ENCODE measurements at regions not wholly inside any gene's neighbourhood (a gene's known extent, or its start where the extent isn't known, plus 50 kb on each side); places are given as distances from the start of the nearest gene placed in this dataset.
"Not testable (repeated sequence)": the region's sequence is repeated elsewhere in the genome, so short reads cannot be mapped to it uniquely, and the experiment has no call there.

DNA sequence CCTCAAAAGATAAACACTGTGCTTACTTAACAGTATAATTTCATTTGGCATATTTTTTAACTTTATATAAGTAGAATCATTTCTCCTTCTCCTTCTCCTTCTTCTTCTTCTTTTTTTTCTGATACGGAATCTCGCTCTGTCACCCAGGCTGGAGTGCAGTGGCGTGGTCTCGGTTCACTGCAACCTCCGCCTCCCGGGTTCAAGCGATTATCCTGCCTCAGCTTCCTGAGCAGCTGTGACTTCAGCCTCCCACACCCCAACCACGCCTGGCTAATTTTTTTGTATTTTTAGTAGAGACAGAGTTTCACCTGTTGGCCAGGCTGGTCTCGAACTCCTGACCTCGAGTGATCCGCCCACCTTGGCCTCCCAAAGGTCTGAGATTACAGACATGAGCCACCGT lies 94.2 kb upstream of the RANBP3L start:
- not testable (repeated sequence) for H3K4me3 Mint-ChIP-seq; H3K9me3 Mint-ChIP-seq; H3K27me3 Mint-ChIP-seq; H3K27ac Mint-ChIP-seq; H3K4me1 Mint-ChIP-seq; DNase-seq; H3K36me3 Mint-ChIP-seq (ENCODE audit: low read depth)
- intact Hi-C loops (cut with micrococcal nuclease), result loop anchor here (10.0 kb wide), 1 partner anchor 131 kb away; no protein-coding TSS in a partner anchor

GRCh38 chr5:36396640-36397039 lies 94.9 kb upstream of the RANBP3L start:
- H3K4me1 Mint-ChIP-seq, result no peaks in the 10 kb centered on the region
- intact Hi-C loops (cut with micrococcal nuclease), result loop anchor here (10.0 kb wide), 1 partner anchor 132 kb away; no protein-coding TSS in a partner anchor
- H3K27me3 Mint-ChIP-seq, result peaks cover 7% of the 10 kb centered on the region
- H3K9me3 Mint-ChIP-seq, result no peaks in the 10 kb centered on the region
- no peak for DNase-seq
- no peak overlapping the region for H3K27ac Mint-ChIP-seq
- H3K4me3 Mint-ChIP-seq, result no peak overlapping the region
- H3K36me3 Mint-ChIP-seq (ENCODE audit: low read depth), result no peaks in the 10 kb centered on the region

GRCh38 chr5:36397901-36398536 lies 96.3 kb upstream of the RANBP3L start:
- Mint-ChIP-seq H3K36me3 (ENCODE audit: low read depth) (no peaks in the 10 kb centered on the region), H3K27ac (no peak overlapping the region), H3K27me3 (peaks cover 7% of the 10 kb centered on the region), H3K9me3 (no peaks in the 10 kb centered on the region), H3K4me3 (no peak overlapping the region), H3K4me1 (no peaks in the 10 kb centered on the region)
- no peak for DNase-seq
- intact Hi-C loops (cut with micrococcal nuclease), result loop anchor here (10.0 kb wide), 1 partner anchor 133 kb away; no protein-coding TSS in a partner anchor

GRCh38 chr5:36402512-36402906 lies 100.8 kb upstream of the RANBP3L start:
- H3K4me3 Mint-ChIP-seq, result no peak overlapping the region
- DNase-seq, result no peak
- H3K4me1 Mint-ChIP-seq, result no peaks in the 10 kb centered on the region
- H3K9me3 Mint-ChIP-seq, result no peaks in the 10 kb centered on the region
- no peak overlapping the region for H3K27ac Mint-ChIP-seq
- peaks cover 14% of the 10 kb centered on the region for H3K27me3 Mint-ChIP-seq
- no peaks in the 10 kb centered on the region for H3K36me3 Mint-ChIP-seq (ENCODE audit: low read depth)
- intact Hi-C loops (cut with micrococcal nuclease), result no loop called here

DNA sequence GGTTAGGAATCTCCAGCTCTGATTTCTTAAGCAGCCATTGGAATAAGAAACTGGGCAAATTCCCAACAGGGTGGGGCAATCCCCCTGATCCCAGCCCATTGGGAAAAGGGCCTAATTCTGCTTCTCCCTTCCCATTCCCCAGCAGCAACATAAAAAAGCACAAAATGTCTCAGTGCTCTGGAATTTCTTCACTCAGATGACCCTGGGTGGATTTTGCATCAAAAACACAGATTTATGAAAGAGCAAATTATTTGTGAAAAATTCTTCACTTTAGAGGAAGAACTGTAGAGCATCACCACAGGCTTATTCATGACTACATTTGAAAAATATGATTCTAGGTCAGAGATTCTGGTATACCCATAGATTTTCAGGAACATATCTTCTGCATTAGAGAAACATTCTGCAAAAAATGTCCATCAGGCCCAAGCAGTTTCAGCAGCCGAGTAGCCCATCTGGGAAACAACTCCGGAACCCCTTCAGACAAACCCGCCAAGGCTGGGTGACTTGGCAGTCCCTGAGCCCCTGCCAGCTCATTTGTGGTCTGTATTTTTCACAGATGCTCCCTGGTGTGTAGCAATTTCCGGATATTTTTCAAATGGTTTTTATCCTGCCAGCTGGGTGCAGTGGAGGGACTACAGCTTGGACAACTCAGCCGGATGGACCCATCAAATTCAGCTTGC lies 102.1 kb upstream of the RANBP3L start:
- DNase-seq, result no peak
- Mint-ChIP-seq H3K4me3 (no peak overlapping the region), H3K27ac (no peak overlapping the region), H3K9me3 (no peaks in the 10 kb centered on the region), H3K4me1 (no peaks in the 10 kb centered on the region), H3K36me3 (ENCODE audit: low read depth) (no peaks in the 10 kb centered on the region), H3K27me3 (peaks cover 20% of the 10 kb centered on the region)
- intact Hi-C loops (cut with micrococcal nuclease), result no loop called here

DNA sequence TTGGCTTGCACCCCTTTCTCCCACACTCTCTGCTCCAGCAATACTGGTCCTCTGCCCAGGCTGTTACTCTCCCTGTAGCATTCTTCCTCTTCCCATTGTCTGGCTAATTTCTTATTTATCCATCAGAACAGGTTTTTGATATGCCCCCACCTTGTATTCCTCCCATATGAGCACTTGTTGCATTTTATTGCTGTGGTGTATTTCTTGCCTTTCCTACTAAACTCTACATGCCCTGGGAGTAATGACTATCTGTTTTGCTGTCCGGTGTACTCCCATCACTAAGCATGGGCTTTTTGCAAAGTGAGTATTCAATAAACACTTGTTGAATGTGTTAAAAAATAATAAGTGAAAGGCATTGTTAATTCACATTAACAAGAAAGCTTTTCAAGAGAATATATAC lies 104.3 kb upstream of the RANBP3L start:
- H3K4me1 Mint-ChIP-seq, result no peaks in the 10 kb centered on the region
- peaks cover 19% of the 10 kb centered on the region for H3K27me3 Mint-ChIP-seq
- no peak for DNase-seq
- no peaks in the 10 kb centered on the region for H3K36me3 Mint-ChIP-seq (ENCODE audit: low read depth)
- no peak overlapping the region for H3K4me3 Mint-ChIP-seq
- no peak overlapping the region for H3K27ac Mint-ChIP-seq
- intact Hi-C loops (cut with micrococcal nuclease), result no loop called here
- H3K9me3 Mint-ChIP-seq, result peaks cover under 1% of the 10 kb centered on the region

GRCh38 chr5:36407396-36407795 lies 105.7 kb upstream of the RANBP3L start:
- intact Hi-C loops (cut with micrococcal nuclease), result no loop called here
- Mint-ChIP-seq H3K27ac (no peak overlapping the region), H3K27me3 (peaks cover 19% of the 10 kb centered on the region), H3K4me3 (no peak overlapping the region), H3K9me3 (peaks cover 5% of the 10 kb centered on the region), H3K36me3 (ENCODE audit: low read depth) (no peaks in the 10 kb centered on the region), H3K4me1 (no peaks in the 10 kb centered on the region)
- no peak for DNase-seq

GRCh38 chr5:36409711-36410110 lies 108.0 kb upstream of the RANBP3L start:
- H3K4me3 Mint-ChIP-seq; H3K9me3 Mint-ChIP-seq; intact Hi-C loops (cut with micrococcal nuclease): not testable (repeated sequence)

DNA sequence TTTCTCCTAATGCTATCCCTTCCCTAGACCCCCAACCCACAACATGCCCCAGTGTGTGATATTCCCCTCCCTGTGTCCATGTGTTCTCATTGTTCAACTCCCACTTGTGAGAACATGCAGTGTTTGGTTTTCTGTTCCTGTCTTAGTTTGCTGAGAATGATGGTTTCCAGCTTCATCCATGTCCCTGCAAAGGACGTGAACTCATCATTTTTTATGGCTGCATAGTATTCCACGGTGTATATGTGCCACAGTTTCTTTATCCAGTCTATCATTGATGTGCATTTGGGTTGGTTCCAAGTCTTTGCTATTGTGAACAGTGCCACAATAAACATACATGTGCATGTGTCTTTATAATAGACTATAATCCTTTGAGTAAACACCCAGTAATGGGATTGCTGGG lies 109.0 kb upstream of the RANBP3L start:
- DNase-seq; H3K4me3 Mint-ChIP-seq; H3K36me3 Mint-ChIP-seq (ENCODE audit: low read depth); H3K9me3 Mint-ChIP-seq; H3K4me1 Mint-ChIP-seq; H3K27ac Mint-ChIP-seq; intact Hi-C loops (cut with micrococcal nuclease): not testable (repeated sequence)
- peaks cover 21% of the 10 kb centered on the region for H3K27me3 Mint-ChIP-seq

More at GRCh38 chr5:36409711-36410110, 108.0 kb upstream of the RANBP3L start:
- H3K4me1 Mint-ChIP-seq; DNase-seq; H3K27ac Mint-ChIP-seq; H3K36me3 Mint-ChIP-seq (ENCODE audit: low read depth): not testable (repeated sequence)
- H3K27me3 Mint-ChIP-seq, result peaks cover 21% of the 10 kb centered on the region

DNA sequence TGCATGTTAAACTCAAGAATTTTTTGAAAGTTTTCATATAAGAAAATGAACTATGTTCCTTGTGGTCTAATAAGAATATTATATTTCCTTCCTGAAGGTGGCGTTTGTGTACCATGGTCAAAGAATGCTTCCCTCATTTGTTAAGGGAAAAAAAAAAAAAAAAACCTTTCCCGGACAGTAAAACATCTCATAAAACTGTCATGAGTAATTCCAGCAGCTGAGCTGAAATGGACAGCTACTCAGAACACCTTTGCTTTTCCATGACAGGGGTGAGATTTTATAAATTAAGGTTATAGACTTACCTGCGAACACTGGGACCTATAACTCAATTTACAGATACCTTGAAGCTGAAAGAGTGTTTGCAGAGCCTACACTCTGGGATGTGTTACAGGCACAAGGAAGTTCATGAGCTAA lies 113.2 kb upstream of the RANBP3L start:
- H3K4me1 Mint-ChIP-seq, result peaks cover 5% of the 10 kb centered on the region
- peaks cover 5% of the 10 kb centered on the region for H3K9me3 Mint-ChIP-seq
- H3K27me3 Mint-ChIP-seq, result peaks cover 6% of the 10 kb centered on the region
- intact Hi-C loops (cut with micrococcal nuclease), result loop anchor here (1.0 to 5.0 kb wide), 2 partner anchors 92 to 277 kb away; no protein-coding TSS in a partner anchor
- H3K4me3 Mint-ChIP-seq, result no peak overlapping the region
- H3K27ac Mint-ChIP-seq, result no peak overlapping the region
- no peak for DNase-seq
- no peaks in the 10 kb centered on the region for H3K36me3 Mint-ChIP-seq (ENCODE audit: low read depth)

DNA sequence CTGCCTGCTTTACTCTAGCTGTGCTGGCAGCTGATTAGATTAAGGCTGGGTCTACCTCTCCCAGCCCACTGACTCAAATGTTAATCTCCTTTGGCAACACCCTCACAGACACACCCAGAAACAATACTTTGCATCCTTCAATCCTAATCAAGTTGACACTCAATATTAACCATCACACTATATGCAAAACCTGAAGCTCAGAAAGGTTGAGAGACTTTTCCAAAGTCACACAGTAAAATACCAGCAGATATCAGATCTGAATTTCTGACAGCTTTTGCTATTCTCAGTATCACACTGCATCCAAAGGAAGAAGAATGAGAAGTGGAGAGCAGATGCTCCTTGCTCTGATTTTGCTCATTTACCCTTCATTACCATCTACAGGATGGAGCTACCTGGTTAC lies 114.9 kb upstream of the RANBP3L start:
- H3K9me3 Mint-ChIP-seq, result no peaks in the 10 kb centered on the region
- intact Hi-C loops (cut with micrococcal nuclease), result loop anchor here (5.0 kb wide), 1 partner anchor 276 kb away; no protein-coding TSS in a partner anchor
- H3K36me3 Mint-ChIP-seq (ENCODE audit: low read depth), result no peaks in the 10 kb centered on the region
- H3K27ac Mint-ChIP-seq, result no peak overlapping the region
- peaks cover 6% of the 10 kb centered on the region for H3K27me3 Mint-ChIP-seq
- H3K4me1 Mint-ChIP-seq, result peaks cover 5% of the 10 kb centered on the region
- DNase-seq, result no peak
- H3K4me3 Mint-ChIP-seq, result no peak overlapping the region

DNA sequence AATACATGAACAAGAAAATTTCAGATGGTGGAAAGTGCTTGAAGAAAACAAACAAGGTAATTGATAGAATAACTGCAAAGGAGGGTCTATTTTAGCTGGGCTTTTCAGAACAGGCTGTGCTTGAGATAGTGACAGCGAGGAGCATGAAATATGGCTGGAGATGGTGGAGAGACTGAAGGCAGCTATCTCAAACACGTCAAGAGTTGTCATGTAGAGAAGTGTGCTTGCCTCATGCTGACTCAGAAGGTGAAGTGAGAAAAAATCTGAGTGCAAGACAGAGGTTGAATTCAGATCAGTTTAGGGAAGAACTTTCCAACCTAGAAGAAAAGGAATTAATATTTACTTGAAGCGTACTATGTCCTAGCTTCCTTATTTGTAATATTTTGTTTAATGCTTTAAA lies 115.5 kb upstream of the RANBP3L start:
- intact Hi-C loops (cut with micrococcal nuclease), result loop anchor here (5.0 kb wide), 1 partner anchor 275 kb away; no protein-coding TSS in a partner anchor
- peaks cover 5% of the 10 kb centered on the region for H3K4me1 Mint-ChIP-seq
- peaks cover 6% of the 10 kb centered on the region for H3K27me3 Mint-ChIP-seq
- H3K27ac Mint-ChIP-seq, result no peak overlapping the region
- no peak for DNase-seq
- H3K4me3 Mint-ChIP-seq, result no peak overlapping the region
- no peaks in the 10 kb centered on the region for H3K9me3 Mint-ChIP-seq
- no peaks in the 10 kb centered on the region for H3K36me3 Mint-ChIP-seq (ENCODE audit: low read depth)

- Mint-ChIP-seq H3K27ac (no peak overlapping the region), H3K4me3 (no peak overlapping the region), H3K4me1 (peaks cover 5% of the 10 kb centered on the region), H3K36me3 (ENCODE audit: low read depth) (no peaks in the 10 kb centered on the region), H3K27me3 (peaks cover 3% of the 10 kb centered on the region), H3K9me3 (no peaks in the 10 kb centered on the region)
- DNase-seq, result no peak
- intact Hi-C loops (cut with micrococcal nuclease), result loop anchor here (5.0 kb wide), 1 partner anchor 275 kb away; no protein-coding TSS in a partner anchor
Observed at GRCh38 chr5:36417668-36418067, 116.0 kb upstream of the RANBP3L start.

DNA sequence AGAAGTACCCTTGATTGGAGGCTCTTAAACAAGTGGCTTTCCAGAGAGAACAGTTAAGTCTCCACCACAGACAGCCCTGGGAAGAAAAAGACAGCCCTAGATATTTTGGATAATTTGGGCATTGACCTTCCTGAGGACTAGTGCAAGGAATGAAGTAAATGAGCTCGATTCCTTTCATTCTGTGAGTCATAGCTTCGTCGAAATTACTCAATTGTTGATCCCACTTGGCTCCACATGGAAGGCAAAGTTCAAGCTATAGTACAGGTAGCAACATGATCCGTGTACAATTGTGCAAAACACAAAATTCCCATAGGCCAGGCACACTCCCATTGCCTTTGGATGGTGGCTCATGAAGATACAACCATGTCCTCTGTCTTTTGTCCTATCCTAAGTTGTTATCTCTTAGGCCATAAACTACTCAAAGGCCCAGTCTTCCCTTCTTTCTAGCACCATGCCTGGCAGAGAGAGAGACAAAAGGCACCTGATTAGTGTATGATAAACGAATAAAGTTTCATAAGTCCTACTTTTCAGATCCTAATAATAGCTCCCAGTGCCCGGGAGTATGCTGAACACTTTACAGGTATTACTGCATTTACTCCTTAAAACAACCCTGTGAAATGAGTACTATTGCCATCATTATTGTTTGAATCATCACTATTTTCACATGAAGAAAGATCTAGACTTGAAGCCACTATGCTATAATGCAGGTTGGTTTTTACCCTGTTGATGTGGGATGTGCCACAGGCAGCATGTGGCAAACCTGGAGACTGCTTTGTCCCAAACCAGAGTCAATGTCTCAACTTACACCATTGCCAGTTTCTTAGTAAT lies 116.7 kb upstream of the RANBP3L start:
- H3K4me1 Mint-ChIP-seq, result peaks cover 5% of the 10 kb centered on the region
- H3K9me3 Mint-ChIP-seq, result no peaks in the 10 kb centered on the region
- peaks cover 4% of the 10 kb centered on the region for H3K27me3 Mint-ChIP-seq
- H3K4me3 Mint-ChIP-seq, result no peak overlapping the region
- no peak for DNase-seq
- intact Hi-C loops (cut with micrococcal nuclease), result loop anchor here (5.0 kb wide), 1 partner anchor 274 kb away; no protein-coding TSS in a partner anchor
- H3K36me3 Mint-ChIP-seq (ENCODE audit: low read depth), result no peaks in the 10 kb centered on the region
- H3K27ac Mint-ChIP-seq, result no peak overlapping the region
